Gastrocnemius medialis (tissue), 4 donors: ENCODE measurements at regions not wholly inside any gene's neighbourhood (a gene's known extent, or its start where the extent isn't known, plus 50 kb on each side); places are given as distances from the start of the nearest gene placed in this dataset.

Source experiments
- POLR2A ChIP-seq, 2 donors: fragments of 450-650 bp; IDR thresholded peaks; one replicate each; pipeline ENCODE4 v1.6.1; 2017; ENCODE audit warnings: antibody characterized with exemption in 2 of 2, mild to moderate bottlenecking in 2 of 2, moderate library complexity in 2 of 2
- TF ChIP-seq, protein P1 (sequence below), 5 experiments: fragments of 450-650 bp in 3 of 5; fragments of 200-600 bp in 2 of 5; sonication (generic) in 2 of 5; IDR thresholded peaks in 4 of 5; conservative IDR thresholded peaks in 1 of 5; 1 replicate in 4 of 5; 2 replicates in 1 of 5; pipeline ENCODE4 v1.5.1; 2016 to 2019; ENCODE audit warnings: antibody characterized with exemption in 5 of 5, mild to moderate bottlenecking in 3 of 5, moderate library complexity in 3 of 5

DNA sequence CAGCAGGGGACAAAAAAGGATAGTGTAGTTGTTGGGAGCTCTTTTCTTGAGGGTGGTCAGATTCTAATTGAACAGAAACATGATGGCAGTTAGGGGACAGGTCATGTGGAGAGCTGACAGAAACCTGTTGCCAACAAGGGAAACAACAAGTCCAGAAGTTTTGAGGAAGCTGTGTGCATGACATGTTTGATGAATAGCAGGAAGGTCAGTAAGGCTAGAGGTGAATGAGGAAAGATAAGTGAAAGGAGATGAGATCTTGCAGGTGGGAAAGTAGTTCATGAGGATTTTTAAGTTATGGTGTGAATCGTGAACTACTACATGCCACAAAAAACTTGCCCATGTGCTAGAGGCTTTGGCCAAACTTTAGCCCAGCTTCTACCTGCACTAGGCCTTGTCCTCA lies 1817.4 kb downstream of the MRPL39 start:
- TF ChIP-seq, protein P1, sequence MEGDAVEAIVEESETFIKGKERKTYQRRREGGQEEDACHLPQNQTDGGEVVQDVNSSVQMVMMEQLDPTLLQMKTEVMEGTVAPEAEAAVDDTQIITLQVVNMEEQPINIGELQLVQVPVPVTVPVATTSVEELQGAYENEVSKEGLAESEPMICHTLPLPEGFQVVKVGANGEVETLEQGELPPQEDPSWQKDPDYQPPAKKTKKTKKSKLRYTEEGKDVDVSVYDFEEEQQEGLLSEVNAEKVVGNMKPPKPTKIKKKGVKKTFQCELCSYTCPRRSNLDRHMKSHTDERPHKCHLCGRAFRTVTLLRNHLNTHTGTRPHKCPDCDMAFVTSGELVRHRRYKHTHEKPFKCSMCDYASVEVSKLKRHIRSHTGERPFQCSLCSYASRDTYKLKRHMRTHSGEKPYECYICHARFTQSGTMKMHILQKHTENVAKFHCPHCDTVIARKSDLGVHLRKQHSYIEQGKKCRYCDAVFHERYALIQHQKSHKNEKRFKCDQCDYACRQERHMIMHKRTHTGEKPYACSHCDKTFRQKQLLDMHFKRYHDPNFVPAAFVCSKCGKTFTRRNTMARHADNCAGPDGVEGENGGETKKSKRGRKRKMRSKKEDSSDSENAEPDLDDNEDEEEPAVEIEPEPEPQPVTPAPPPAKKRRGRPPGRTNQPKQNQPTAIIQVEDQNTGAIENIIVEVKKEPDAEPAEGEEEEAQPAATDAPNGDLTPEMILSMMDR (IDR thresholded peaks at IDR 0.05 in 4 of 5, conservative IDR thresholded peaks at IDR 0.05 in 1 of 5), result no peak
- TF ChIP-seq POLR2A (IDR thresholded peaks at IDR 0.05), result no peak
